NCI-H1105 (cell line): ENCODE measurements at regions not wholly inside any gene's neighbourhood (a gene's known extent, or its start where the extent isn't known, plus 50 kb on each side); places are given as distances from the start of the nearest gene placed in this dataset.
"Not testable (repeated sequence)": the region's sequence is repeated elsewhere in the genome, so short reads cannot be mapped to it uniquely, and the experiment has no call there.

Experiments used
- DNase-seq: peaks from one replicate; lab custom pipeline; 2025; lab: John Stamatoyannopoulos, UW

GRCh38 chr9:90979639-90980038 is 178.0 kb downstream of the SYK start:
- no peak for DNase-seq

- DNase-seq: no peak
These were observed 180.1 kb downstream of the SYK start for GRCh38 chr9:90981726-90982125.

- no peak for DNase-seq
These were observed 181.8 kb downstream of the SYK start for GRCh38 chr9:90983394-90983793.

- DNase-seq: no peak
These were observed 184.0 kb downstream of the SYK start for GRCh38 chr9:90985631-90986030.

GRCh38 chr9:90986161-90986560 is 184.5 kb downstream of the SYK start:
- no peak for DNase-seq

- no peak for DNase-seq
These were observed 185.9 kb downstream of the SYK start for GRCh38 chr9:90987566-90987965.

- DNase-seq: no peak
These were observed 186.7 kb downstream of the SYK start for GRCh38 chr9:90988318-90988717.

GRCh38 chr9:90991953-90992352 is 190.3 kb downstream of the SYK start:
- DNase-seq: no peak

- no peak for DNase-seq
These were observed 193.9 kb downstream of the SYK start for GRCh38 chr9:90995516-90995915.

GRCh38 chr9:90996154-90997065 is 194.8 kb downstream of the SYK start:
- no peak for DNase-seq

- DNase-seq: peak; percentile 85
These were observed 197.0 kb downstream of the SYK start for GRCh38 chr9:90998573-90998972.

GRCh38 chr9:90999425-91000397 is 198.1 kb downstream of the SYK start:
- DNase-seq: peak; percentile 47

GRCh38 chr9:91001146-91001611 is 199.6 kb downstream of the SYK start:
- peak; percentile 93 for DNase-seq

- no peak for DNase-seq
These were observed 202.9 kb downstream of the SYK start for GRCh38 chr9:91004484-91004883.

GRCh38 chr9:91004992-91005391 is 203.4 kb downstream of the SYK start:
- no peak for DNase-seq

GRCh38 chr9:91006046-91006445 is 204.4 kb downstream of the SYK start:
- DNase-seq: no peak

- no peak for DNase-seq
These were observed 206.9 kb downstream of the SYK start for GRCh38 chr9:91008568-91008967.

GRCh38 chr9:91011891-91012290 is 210.3 kb downstream of the SYK start:
- DNase-seq: no peak

- no peak for DNase-seq
These were observed 211.6 kb downstream of the SYK start for GRCh38 chr9:91012933-91013841.

- DNase-seq: no peak
These were observed 215.6 kb downstream of the SYK start for GRCh38 chr9:91017245-91017644.

GRCh38 chr9:91019871-91020270 is 218.3 kb downstream of the SYK start:
- not testable (repeated sequence) for DNase-seq
